ENCODE measurements at regions not wholly inside any gene's neighbourhood (a gene's known extent, or its start where the extent isn't known, plus 50 kb on each side); places are given as distances from the start of the nearest gene placed in this dataset.

GRCh38 chr9:121592265-121592664 is 59.2 kb upstream of the DAB2IP start:
- no peak for DNase-seq (ENCODE audit: low spot score)
- in situ Hi-C loops (cut with MboI; ENCODE audit: low sequenced_read_pairs, unreplicated experiment) = no loop called here
- TF ChIP-seq CTCF (IDR thresholded peaks at IDR 0.05; ENCODE audit: borderline replicate concordance, control extremely low read depth, extremely low read depth, insufficient read depth, missing control alignments) = no peak

GRCh38 chr9:121593066-121593465 is 58.4 kb upstream of the DAB2IP start:
- no peak for TF ChIP-seq CTCF (IDR thresholded peaks at IDR 0.05; ENCODE audit: borderline replicate concordance, control extremely low read depth, extremely low read depth, insufficient read depth, missing control alignments)
- in situ Hi-C loops (cut with MboI; ENCODE audit: low sequenced_read_pairs, unreplicated experiment) = no loop called here
- DNase-seq (ENCODE audit: low spot score) = no peak

- in situ Hi-C loops (cut with MboI; ENCODE audit: low sequenced_read_pairs, unreplicated experiment) = no loop called here
- TF ChIP-seq CTCF (IDR thresholded peaks at IDR 0.05; ENCODE audit: borderline replicate concordance, control extremely low read depth, extremely low read depth, insufficient read depth, missing control alignments) = no peak
- no peak for DNase-seq (ENCODE audit: low spot score)
These were observed 54.9 kb upstream of the DAB2IP start for GRCh38 chr9:121596515-121596914.

GRCh38 chr9:121597698-121598166 is 53.7 kb upstream of the DAB2IP start:
- in situ Hi-C loops (cut with MboI; ENCODE audit: low sequenced_read_pairs, unreplicated experiment) = no loop called here
- TF ChIP-seq CTCF (IDR thresholded peaks at IDR 0.05; ENCODE audit: borderline replicate concordance, control extremely low read depth, extremely low read depth, insufficient read depth, missing control alignments) = no peak
- no peak for DNase-seq (ENCODE audit: low spot score)

- no peak for TF ChIP-seq CTCF (IDR thresholded peaks at IDR 0.05; ENCODE audit: borderline replicate concordance, control extremely low read depth, extremely low read depth, insufficient read depth, missing control alignments)
- DNase-seq (ENCODE audit: low spot score) = no peak
- in situ Hi-C loops (cut with MboI; ENCODE audit: low sequenced_read_pairs, unreplicated experiment) = no loop called here
These were observed 53.1 kb upstream of the DAB2IP start for GRCh38 chr9:121598167-121598964.

GRCh38 chr9:121598965-121599871 is 52.2 kb upstream of the DAB2IP start:
- TF ChIP-seq CTCF (IDR thresholded peaks at IDR 0.05; ENCODE audit: borderline replicate concordance, control extremely low read depth, extremely low read depth, insufficient read depth, missing control alignments) = no peak
- in situ Hi-C loops (cut with MboI; ENCODE audit: low sequenced_read_pairs, unreplicated experiment) = no loop called here
- DNase-seq (ENCODE audit: low spot score) = peak; percentile 46
